Iris pigment epithelial cell (primary cell): ENCODE measurements at regions not wholly inside any gene's neighbourhood (a gene's known extent, or its start where the extent isn't known, plus 50 kb on each side); places are given as distances from the start of the nearest gene placed in this dataset.

Source experiments
- DNase-seq: peaks from one replicate; pipeline ENCODE4 v3.0.0-alpha.2; 2011; ENCODE audit warnings: low read depth

DNA sequence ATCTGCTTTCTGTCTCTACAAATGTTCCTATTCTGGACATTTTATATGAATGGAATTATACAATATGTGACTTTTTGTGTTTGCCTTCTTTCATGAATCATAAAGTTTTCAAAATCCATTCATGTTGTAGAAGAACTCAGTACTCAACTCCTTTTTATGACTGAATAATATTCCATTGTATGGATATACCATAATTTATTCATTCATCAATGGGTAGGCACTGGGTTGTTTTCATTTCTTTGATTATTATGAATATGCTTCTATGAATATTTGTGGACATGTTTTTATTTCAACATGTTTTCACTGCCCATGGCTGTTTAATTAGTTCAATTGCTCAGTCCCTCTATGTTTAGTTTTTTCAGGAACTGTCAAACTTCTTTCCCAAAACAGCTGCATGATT is 76.5 kb upstream of the GTSF1L start:
- DNase-seq, result no peak

DNA sequence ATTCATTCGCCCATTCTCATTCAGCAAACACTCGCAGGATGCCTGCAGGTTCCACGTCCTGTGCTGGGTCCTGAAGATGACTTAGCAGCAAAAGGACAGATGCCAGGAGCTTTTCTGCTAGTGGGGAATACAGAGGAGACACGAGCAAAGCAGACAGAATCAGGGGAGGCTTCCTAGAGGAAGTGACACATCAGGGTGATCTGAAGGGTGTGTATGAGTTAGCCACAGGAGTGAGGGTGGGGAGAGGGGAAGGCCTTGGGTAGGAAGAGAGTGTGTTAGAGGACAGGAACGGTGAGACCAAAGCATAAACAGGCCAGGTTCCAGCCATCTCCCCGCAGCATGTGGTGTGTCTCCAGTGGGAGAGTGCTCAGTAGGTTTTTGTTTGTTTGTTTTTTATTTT is 73.4 kb upstream of the GTSF1L start:
- no peak for DNase-seq

GRCh38 chr20:43799741-43800140 is 72.9 kb upstream of the GTSF1L start:
- DNase-seq, result no peak

- DNase-seq, result peak; percentile 14
Observed at GRCh38 chr20:43799150-43799711, 72.4 kb upstream of the GTSF1L start.

GRCh38 chr20:43798291-43799149 is 71.7 kb upstream of the GTSF1L start:
- no peak for DNase-seq

DNA sequence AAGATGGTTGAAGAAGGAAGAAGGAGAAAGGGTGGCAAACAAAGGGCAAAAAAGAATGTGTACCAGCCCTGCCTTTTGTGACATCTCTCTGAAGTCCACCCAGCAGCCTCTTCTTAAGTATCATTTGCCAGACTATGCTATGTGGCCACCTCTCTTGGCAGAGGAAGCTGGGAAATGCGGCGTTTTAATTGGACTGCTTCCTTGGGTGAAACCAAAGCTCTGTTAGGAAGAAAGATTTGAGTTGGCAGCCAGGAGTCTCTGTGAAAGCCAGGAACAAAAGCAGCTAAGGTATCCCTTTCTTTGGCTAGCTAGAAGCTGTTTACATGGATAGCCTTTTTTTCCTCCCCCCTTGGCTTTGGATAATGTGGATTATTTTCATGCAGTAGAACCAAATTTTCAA is 67.5 kb upstream of the GTSF1L start:
- DNase-seq, result no peak

DNA sequence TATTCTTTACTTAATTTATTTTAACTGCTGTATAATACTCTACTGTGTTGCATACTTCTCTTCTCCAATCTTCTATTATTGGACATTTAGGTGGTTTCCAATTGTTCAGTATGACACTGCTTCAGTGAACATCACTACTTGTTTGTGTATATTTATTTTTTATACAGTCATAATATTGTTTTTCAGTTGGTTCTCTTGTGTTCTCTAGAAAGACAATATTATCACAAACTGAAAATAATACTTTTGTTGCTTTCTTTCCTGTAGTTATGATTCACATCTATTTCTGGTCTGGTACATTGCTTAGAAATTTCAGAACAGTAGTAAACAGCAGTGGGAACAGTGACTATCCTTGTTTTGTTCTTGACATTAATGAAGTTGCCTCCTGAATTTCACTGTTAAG is 62.8 kb upstream of the GTSF1L start:
- DNase-seq, result peak; percentile 29

GRCh38 chr20:43787937-43788336 is 61.1 kb upstream of the GTSF1L start:
- no peak for DNase-seq

- DNase-seq, result no peak
Observed at GRCh38 chr20:43786885-43787284, 60.1 kb upstream of the GTSF1L start.

- no peak for DNase-seq
Observed at GRCh38 chr20:43781215-43781614, 54.4 kb upstream of the GTSF1L start.

GRCh38 chr20:43778375-43778774 is 51.6 kb upstream of the GTSF1L start:
- no peak for DNase-seq

GRCh38 chr20:43776691-43777090 is 49.9 kb upstream of the GTSF1L start:
- no peak for DNase-seq
